K562 (cell line): ENCODE measurements at regions not wholly inside any gene's neighbourhood (a gene's known extent, or its start where the extent isn't known, plus 50 kb on each side); places are given as distances from the start of the nearest gene placed in this dataset.

ENCODE experiments used
- ATAC-seq: fragments of 200-7000 bp; cut with Tn5 transposase; 3 replicates; pipeline ENCODE4 v1.9.1; 2020; ENCODE audit warnings: moderate library complexity
- BruUV-seq: library from RNA; stranded (reverse); fragments of 400-500 nt; replicated peaks from 2 replicates; lab custom pipeline; 2021; lab: Mats Ljungman, UMichigan
- CTCF ChIA-PET: fragments of 300-600 bp; formaldehyde crosslinking; extraction: SDS; loops from one replicate; lab custom pipeline; 2021; ENCODE audit warnings: low intra/inter-chr PET ratio; lab: Yijun Ruan, JAX
- POLR2A ChIA-PET: fragments of 300-600, 350-650 bp; sonication (Branson Sonifier 250); formaldehyde crosslinking; extraction: SDS; loops from one replicate; lab custom pipeline; 2021; ENCODE audit warnings: antibody characterized with exemption, inconsistent platforms; lab: Yijun Ruan, JAX
- DNase-seq, 4 experiments: peaks; one replicate each; pipeline versions ENCODE4 v3.0.0 to v3.0.0-alpha.2; 2011 to 2018; ENCODE audit warnings: low spot score in 3 of 4, mixed read lengths in 3 of 4; ENCODE audit errors: extremely low read depth in 1 of 4
- FAIRE-seq: peaks from 2 replicates; lab custom pipeline; 2011; peaks lifted over from hg19 to GRCh38; lab: Jason Lieb, UNC
- H2AFZ ChIP-seq: 2 replicates; pipeline ENCODE4 v1.6.0; 2011; ENCODE audit warnings: low read depth, low read length, control low read depth, inconsistent platforms
- H3K27ac ChIP-seq: fragments of 200-600 bp; 3 replicates; pipeline ENCODE4 v1.8.0; 2011; ENCODE audit warnings: low read depth, mild to moderate bottlenecking, control low read depth, inconsistent platforms, low read length, moderate library complexity, mixed read lengths; ENCODE audit errors: extremely low read depth
- H3K27me3 ChIP-seq, 2 experiments: fragments of 300-600 bp in 1 of 2; 2 replicates in 1 of 2; 3 replicates in 1 of 2; pipeline versions ENCODE4 v1.6.0 to v1.8.0; 2011; ENCODE audit warnings: inconsistent platforms in 2 of 2, low read length in 2 of 2, mild to moderate bottlenecking in 1 of 2, mixed read lengths in 1 of 2, moderate library complexity in 1 of 2; ENCODE audit not compliant: control insufficient read depth in 2 of 2, insufficient read depth in 2 of 2
- H3K36me3 ChIP-seq: fragments of 300-600 bp; 3 replicates; pipeline ENCODE4 v1.8.0; 2011; ENCODE audit warnings: mild to moderate bottlenecking, low read length, inconsistent platforms; ENCODE audit not compliant: control insufficient read depth, insufficient read depth
- H3K4me1 ChIP-seq, 2 experiments: fragments of 200-600 bp in 1 of 2; replicated peaks in 1 of 2; 2 replicates in 1 of 2; 3 replicates in 1 of 2; pipeline versions ENCODE4 v1.5.1 to v1.8.0; 2011; ENCODE audit warnings: inconsistent platforms in 2 of 2, low read length in 2 of 2, mild to moderate bottlenecking in 1 of 2, mixed read lengths in 1 of 2, moderate library complexity in 1 of 2; ENCODE audit not compliant: control insufficient read depth in 2 of 2, insufficient read depth in 2 of 2
- H3K4me2 ChIP-seq: 2 replicates; pipeline ENCODE4 v1.6.1; 2011; ENCODE audit warnings: low read length, control low read depth, inconsistent platforms, mixed read lengths; ENCODE audit not compliant: insufficient read depth
- H3K4me3 ChIP-seq: fragments of 200-600 bp; sonication (generic), shearing (Covaris generic); 2 replicates; pipeline ENCODE4 v1.5.1; 2016; ENCODE audit warnings: control low read depth, inconsistent platforms
- H3K79me2 ChIP-seq: fragments of 200-600 bp; 3 replicates; pipeline ENCODE4 v1.8.0; 2011; ENCODE audit warnings: low read length, inconsistent platforms; ENCODE audit not compliant: control insufficient read depth, insufficient read depth
- H3K9ac ChIP-seq, 2 experiments: 2 replicates each; pipeline versions ENCODE4 v1.6.0 to v1.6.1; 2011; ENCODE audit warnings: low read depth in 2 of 2, low read length in 2 of 2, control low read depth in 1 of 2, inconsistent platforms in 1 of 2, mild to moderate bottlenecking in 1 of 2, mixed read lengths in 1 of 2; ENCODE audit not compliant: insufficient read depth in 1 of 2
- H3K9me1 ChIP-seq: one replicate; pipeline ENCODE4 v1.6.0; 2011; ENCODE audit warnings: inconsistent platforms, mild to moderate bottlenecking, low read length, moderate library complexity; ENCODE audit not compliant: control insufficient read depth, insufficient read depth
- H3K9me3 ChIP-seq: replicated peaks from 2 replicates; pipeline ENCODE4 v1.5.1; 2011; ENCODE audit warnings: low read depth, low read length, inconsistent platforms; ENCODE audit not compliant: control insufficient read depth, insufficient read depth
- H4K20me1 ChIP-seq: replicated peaks from 2 replicates; pipeline ENCODE4 v1.6.1; 2011; ENCODE audit warnings: low read length, inconsistent platforms, mixed read lengths; ENCODE audit not compliant: control insufficient read depth, insufficient read depth
- BHLHE40 ChIP-seq: IDR thresholded peaks from 2 replicates; pipeline ENCODE4 v1.6.1; 2011; ENCODE audit warnings: low read length, improper control_type of control experiment
- CEBPG ChIP-seq, 3 experiments: fragments of 200-800 bp in 1 of 3; sonication (Bioruptor generic) in 1 of 3; sonication (generic) in 1 of 3; formaldehyde crosslinking in 1 of 3; IDR thresholded peaks in 2 of 3; conservative IDR thresholded peaks in 1 of 3; 2 replicates each; pipeline versions ENCODE4 v1.6.1 to v1.8.0; 2016 to 2022; ENCODE audit warnings: missing compliant biosample characterization in 2 of 3, missing genetic modification characterization in 2 of 3, mild to moderate bottlenecking in 1 of 3, missing genetic modification reagents in 1 of 3
- GATAD2A ChIP-seq: fragments of 450-650 bp; IDR thresholded peaks from 2 replicates; pipeline ENCODE4 v1.6.1; 2017
- PTBP1 ChIP-seq: fragments of 200-400 bp; formaldehyde crosslinking; IDR thresholded peaks from 2 replicates; pipeline ENCODE4 v1.6.1; 2017; ENCODE audit warnings: low read depth, low read length
- RAD21 ChIP-seq, 2 experiments: fragments of 250-450 bp in 1 of 2; fragments of 450-650 bp in 1 of 2; sonication (Bioruptor Pico) in 1 of 2; formaldehyde crosslinking in 1 of 2; IDR thresholded peaks in 1 of 2; conservative IDR thresholded peaks in 1 of 2; 2 replicates each; pipeline versions ENCODE4 v1.4.0 to v1.8.0; 2020 to 2022; ENCODE audit warnings: mild to moderate bottlenecking in 2 of 2, moderate library complexity in 1 of 2
- U2AF2 ChIP-seq: fragments of 200-400 bp; formaldehyde crosslinking; optimal IDR thresholded peaks from 2 replicates; pipeline ENCODE3; 2017; ENCODE audit warnings: low read depth, mild to moderate bottlenecking, low read length
- ZC3H4 ChIP-seq: sonication (generic); formaldehyde crosslinking; IDR thresholded peaks from 2 replicates; pipeline ENCODE4 v1.9.0; 2021; ENCODE audit warnings: missing genetic modification reagents, borderline replicate concordance
- ZNF239 ChIP-seq: fragments of 250-450 bp; sonication (Bioruptor Pico); IDR thresholded peaks from 2 replicates; pipeline ENCODE4 v1.4.0; 2020; ENCODE audit warnings: mild to moderate bottlenecking
- ZNF384 ChIP-seq: IDR thresholded peaks from 2 replicates; pipeline ENCODE4 v1.6.1; 2012; ENCODE audit warnings: low read depth, low read length, improper control_type of control experiment
- ZNF695 ChIP-seq: fragments of 450-650 bp; formaldehyde crosslinking; IDR thresholded peaks from 2 replicates; pipeline ENCODE4 v1.4.0; 2020; ENCODE audit warnings: mild to moderate bottlenecking, moderate library complexity
- WGBS: fragments of 100-300 bp; shearing (Covaris generic); methylation state at CpG from one replicate; pipeline ENCODE4 v1.1.6; 2016; ENCODE audit warnings: low coverage, mixed read lengths; ENCODE audit not compliant: insufficient coverage; ENCODE audit errors: missing lambda C conversion rate; 5-methylcytosine and 5-hydroxymethylcytosine counted together
- in situ Hi-C: fragments of 300-500 bp; cut with MboI; formaldehyde crosslinking; loops from 4 replicates; pipeline ENCODE4 v1.15.0; 2018; ENCODE audit warnings: inconsistent platforms, mixed read lengths
- intact Hi-C: fragments of 100-400 bp; cut with micrococcal nuclease; formaldehyde crosslinking; loops from 2 replicates; pipeline ENCODE4 v1.14.2; 2022
- TF ChIP-seq, protein P1 (sequence below): sonication (generic); formaldehyde crosslinking; IDR thresholded peaks from 2 replicates; pipeline ENCODE4 v1.8.1; 2023; ENCODE audit warnings: mild to moderate bottlenecking, missing genetic modification reagents
- TF ChIP-seq, protein P2 (sequence below): fragments of 250-450 bp; sonication (Bioruptor Pico); IDR thresholded peaks from 2 replicates; pipeline ENCODE4 v1.8.0; 2022; ENCODE audit warnings: moderate library complexity, mild to moderate bottlenecking, inconsistent platforms
- TF ChIP-seq, protein P3 (sequence below): fragments of 250-450 bp; sonication (Bioruptor Pico); IDR thresholded peaks from 2 replicates; pipeline ENCODE4 v1.5.0; 2020; ENCODE audit warnings: mild to moderate bottlenecking

DNA sequence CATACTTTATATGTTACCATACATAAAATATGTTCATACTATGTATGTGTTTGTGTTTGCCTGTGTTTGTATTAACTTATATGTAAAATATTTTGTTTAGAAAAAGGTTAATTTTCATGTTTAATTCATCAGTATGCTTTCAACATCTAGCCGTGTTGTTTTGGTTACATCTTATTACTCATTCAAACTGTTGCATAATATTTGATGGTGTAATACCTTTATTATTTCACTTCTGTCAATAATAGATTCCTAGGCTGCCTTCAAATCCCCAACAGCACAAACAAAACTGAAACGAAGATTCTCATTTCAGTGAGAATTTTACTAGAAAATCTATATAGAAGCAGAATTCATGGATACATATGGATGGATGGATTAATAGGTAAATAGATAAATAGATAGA, 462.3 kb upstream of the ADGRL3 start:
- FAIRE-seq (no peak), DNase-seq (no peak), ATAC-seq (no peak)
- H3K27ac ChIP-seq = no peak overlapping the region
- no peak overlapping the region for H3K4me2 ChIP-seq
- H3K79me2 ChIP-seq = no peaks in the 10 kb centered on the region
- H3K9me3 ChIP-seq = no peaks in the 10 kb centered on the region
- CTCF ChIA-PET = no interaction called here
- H3K4me3 ChIP-seq = no peak overlapping the region
- no peaks in the 10 kb centered on the region for H3K36me3 ChIP-seq
- H3K9me1 ChIP-seq = no peaks in the 10 kb centered on the region
- H4K20me1 ChIP-seq = no peaks in the 10 kb centered on the region
- no peaks in the 10 kb centered on the region for H3K27me3 ChIP-seq
- WGBS = 0% methylated on average over 2 of the region's 2 CpGs
- no peak overlapping the region for H3K9ac ChIP-seq
- intact Hi-C loops = no loop called here
- in situ Hi-C loops = no loop called here
- H2AFZ ChIP-seq = no peak overlapping the region
- no TSS peak for BruUV-seq
- TF ChIP-seq PTBP1 (no peak), CEBPG (CRISPR knock-in tag; IDR thresholded peaks at IDR 0.05) (no peak), CEBPG (tag; conservative IDR thresholded peaks at IDR 0.05 in 1 of 2, IDR thresholded peaks at IDR 0.05 in 1 of 2) (0 out of 4 replicates have a peak, but pooled peaks of 1 of the 2 experiments have one; percentile 31), ZNF695 (no peak)
- no peaks in the 10 kb centered on the region for H3K4me1 ChIP-seq
- POLR2A ChIA-PET = no interaction called here

DNA sequence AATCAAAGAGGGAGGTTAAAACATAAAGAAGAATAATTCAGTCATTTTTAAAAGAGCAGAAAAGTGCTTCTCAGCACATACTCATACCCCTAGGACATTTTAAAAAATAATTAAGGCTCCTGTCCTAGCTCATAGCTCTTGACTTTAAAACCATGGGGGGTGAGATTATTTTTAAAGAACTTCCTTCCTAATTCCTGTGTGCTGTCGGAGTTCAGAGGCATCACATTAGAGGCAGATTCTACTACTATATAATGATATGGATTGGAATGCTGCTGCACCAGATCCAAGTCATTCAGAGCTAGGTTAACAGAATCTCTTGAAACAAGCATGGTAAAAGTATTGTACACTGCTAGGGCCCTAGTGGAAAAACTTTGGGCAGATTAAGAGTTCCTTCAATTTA, 456.5 kb upstream of the ADGRL3 start:
- Histone ChIP-seq H3K27ac (no peak overlapping the region), H3K79me2 (no peaks in the 10 kb centered on the region), H3K4me2 (no peak overlapping the region), H2AFZ (no peak overlapping the region), H3K4me1 (no peaks in the 10 kb centered on the region), H4K20me1 (no peaks in the 10 kb centered on the region), H3K4me3 (no peak overlapping the region), H3K36me3 (no peaks in the 10 kb centered on the region), H3K27me3 (no peaks in the 10 kb centered on the region), H3K9me3 (no peaks in the 10 kb centered on the region), H3K9me1 (no peaks in the 10 kb centered on the region), H3K9ac (no peak overlapping the region)
- intact Hi-C loops = no loop called here
- ChIA-PET POLR2A (no interaction called here), CTCF (no interaction called here)
- FAIRE-seq (no peak), DNase-seq (no peak), ATAC-seq (no peak)
- WGBS = 0% methylated on average over 1 of the region's 1 CpG
- in situ Hi-C loops = no loop called here
- no TSS peak for BruUV-seq
- TF ChIP-seq, protein P1, sequence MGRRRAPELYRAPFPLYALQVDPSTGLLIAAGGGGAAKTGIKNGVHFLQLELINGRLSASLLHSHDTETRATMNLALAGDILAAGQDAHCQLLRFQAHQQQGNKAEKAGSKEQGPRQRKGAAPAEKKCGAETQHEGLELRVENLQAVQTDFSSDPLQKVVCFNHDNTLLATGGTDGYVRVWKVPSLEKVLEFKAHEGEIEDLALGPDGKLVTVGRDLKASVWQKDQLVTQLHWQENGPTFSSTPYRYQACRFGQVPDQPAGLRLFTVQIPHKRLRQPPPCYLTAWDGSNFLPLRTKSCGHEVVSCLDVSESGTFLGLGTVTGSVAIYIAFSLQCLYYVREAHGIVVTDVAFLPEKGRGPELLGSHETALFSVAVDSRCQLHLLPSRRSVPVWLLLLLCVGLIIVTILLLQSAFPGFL = no peak
- TF ChIP-seq BHLHE40 (no peak), ZC3H4 (CRISPR knock-in tag) (no peak), U2AF2 (no peak), RAD21 (CRISPR knock-in tag; conservative IDR thresholded peaks at IDR 0.05 in 1 of 2, IDR thresholded peaks at IDR 0.05 in 1 of 2) (no peak), GATAD2A (no peak), ZNF239 (no peak), ZNF384 (no peak)
- TF ChIP-seq, protein P2, sequence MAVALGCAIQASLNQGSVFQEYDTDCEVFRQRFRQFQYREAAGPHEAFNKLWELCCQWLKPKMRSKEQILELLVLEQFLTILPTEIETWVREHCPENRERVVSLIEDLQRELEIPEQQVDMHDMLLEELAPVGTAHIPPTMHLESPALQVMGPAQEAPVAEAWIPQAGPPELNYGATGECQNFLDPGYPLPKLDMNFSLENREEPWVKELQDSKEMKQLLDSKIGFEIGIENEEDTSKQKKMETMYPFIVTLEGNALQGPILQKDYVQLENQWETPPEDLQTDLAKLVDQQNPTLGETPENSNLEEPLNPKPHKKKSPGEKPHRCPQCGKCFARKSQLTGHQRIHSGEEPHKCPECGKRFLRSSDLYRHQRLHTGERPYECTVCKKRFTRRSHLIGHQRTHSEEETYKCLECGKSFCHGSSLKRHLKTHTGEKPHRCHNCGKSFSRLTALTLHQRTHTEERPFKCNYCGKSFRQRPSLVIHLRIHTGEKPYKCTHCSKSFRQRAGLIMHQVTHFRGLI = no peak
- TF ChIP-seq, protein P3, sequence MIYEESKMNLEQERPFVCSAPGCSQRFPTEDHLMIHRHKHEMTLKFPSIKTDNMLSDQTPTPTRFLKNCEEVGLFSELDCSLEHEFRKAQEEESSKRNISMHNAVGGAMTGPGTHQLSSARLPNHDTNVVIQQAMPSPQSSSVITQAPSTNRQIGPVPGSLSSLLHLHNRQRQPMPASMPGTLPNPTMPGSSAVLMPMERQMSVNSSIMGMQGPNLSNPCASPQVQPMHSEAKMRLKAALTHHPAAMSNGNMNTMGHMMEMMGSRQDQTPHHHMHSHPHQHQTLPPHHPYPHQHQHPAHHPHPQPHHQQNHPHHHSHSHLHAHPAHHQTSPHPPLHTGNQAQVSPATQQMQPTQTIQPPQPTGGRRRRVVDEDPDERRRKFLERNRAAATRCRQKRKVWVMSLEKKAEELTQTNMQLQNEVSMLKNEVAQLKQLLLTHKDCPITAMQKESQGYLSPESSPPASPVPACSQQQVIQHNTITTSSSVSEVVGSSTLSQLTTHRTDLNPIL (CRISPR knock-in tag) = no peak
